ENCODE measurements at regions not wholly inside any gene's neighbourhood (a gene's known extent, or its start where the extent isn't known, plus 50 kb on each side); places are given as distances from the start of the nearest gene placed in this dataset.

- Mint-ChIP-seq H3K4me1 (peaks cover 8% of the 10 kb centered on the region), H3K27me3 (ENCODE audit: insufficient read depth) (no peaks in the 10 kb centered on the region), H3K27ac (no peak overlapping the region), H3K9me3 (no peaks in the 10 kb centered on the region), H3K4me3 (no peak overlapping the region), H3K36me3 (ENCODE audit: low read depth) (no peaks in the 10 kb centered on the region)
- Histone ChIP-seq H3K4me1 (ENCODE audit: control insufficient read depth, insufficient read depth, low read length) (no peaks in the 10 kb centered on the region), H3K9me3 (ENCODE audit: control insufficient read depth, low read length) (peaks cover under 1% of the 10 kb centered on the region), H3K27me3 (ENCODE audit: control insufficient read depth, insufficient read depth, low read length, poor library complexity, severe bottlenecking) (no peaks in the 10 kb centered on the region), H3K27ac (ENCODE audit: low read depth, low read length) (no peak overlapping the region), H3K36me3 (ENCODE audit: control insufficient read depth, insufficient read depth, low read length) (no peaks in the 10 kb centered on the region), H3K9ac (ENCODE audit: extremely low read depth, low read length, poor library complexity, severe bottlenecking) (no peak overlapping the region), H3K4me3 (ENCODE audit: low read length) (no peak overlapping the region)
- no peak for DNase-seq
- TF ChIP-seq, protein P1, sequence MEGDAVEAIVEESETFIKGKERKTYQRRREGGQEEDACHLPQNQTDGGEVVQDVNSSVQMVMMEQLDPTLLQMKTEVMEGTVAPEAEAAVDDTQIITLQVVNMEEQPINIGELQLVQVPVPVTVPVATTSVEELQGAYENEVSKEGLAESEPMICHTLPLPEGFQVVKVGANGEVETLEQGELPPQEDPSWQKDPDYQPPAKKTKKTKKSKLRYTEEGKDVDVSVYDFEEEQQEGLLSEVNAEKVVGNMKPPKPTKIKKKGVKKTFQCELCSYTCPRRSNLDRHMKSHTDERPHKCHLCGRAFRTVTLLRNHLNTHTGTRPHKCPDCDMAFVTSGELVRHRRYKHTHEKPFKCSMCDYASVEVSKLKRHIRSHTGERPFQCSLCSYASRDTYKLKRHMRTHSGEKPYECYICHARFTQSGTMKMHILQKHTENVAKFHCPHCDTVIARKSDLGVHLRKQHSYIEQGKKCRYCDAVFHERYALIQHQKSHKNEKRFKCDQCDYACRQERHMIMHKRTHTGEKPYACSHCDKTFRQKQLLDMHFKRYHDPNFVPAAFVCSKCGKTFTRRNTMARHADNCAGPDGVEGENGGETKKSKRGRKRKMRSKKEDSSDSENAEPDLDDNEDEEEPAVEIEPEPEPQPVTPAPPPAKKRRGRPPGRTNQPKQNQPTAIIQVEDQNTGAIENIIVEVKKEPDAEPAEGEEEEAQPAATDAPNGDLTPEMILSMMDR (conservative IDR thresholded peaks at IDR 0.05): no peak
- WGBS, 2 experiments (ENCODE audit: insufficient coverage in 1 of 2, insufficient read length in 1 of 2): 88 to 93% methylated on average over 3 to 4 of the region's 4 CpGs
Observed at GRCh38 chr21:27154451-27155129, 187.7 kb upstream of the ADAMTS5 start.

DNA sequence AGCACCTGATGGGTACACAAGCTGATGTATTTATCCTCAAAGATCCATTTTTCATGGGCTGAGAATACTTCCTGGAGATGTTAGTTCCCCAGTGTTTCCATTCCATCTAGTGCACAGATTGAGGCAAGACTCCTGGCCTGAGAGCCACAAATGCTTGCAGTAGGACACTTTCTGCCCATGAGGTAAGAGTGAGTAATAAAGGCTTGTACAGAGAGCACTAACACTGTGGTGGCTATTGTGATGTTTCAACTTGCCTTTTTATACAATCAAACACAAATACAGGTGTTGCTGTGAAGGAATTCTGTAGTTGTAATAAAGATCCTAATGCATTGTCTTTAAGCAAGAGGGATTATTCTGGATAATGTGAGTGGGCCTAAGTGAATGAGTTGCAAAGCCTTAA lies 186.1 kb upstream of the ADAMTS5 start:
- Mint-ChIP-seq H3K4me1 (no peaks in the 10 kb centered on the region), H3K27me3 (ENCODE audit: insufficient read depth) (no peaks in the 10 kb centered on the region), H3K36me3 (ENCODE audit: low read depth) (peaks cover under 1% of the 10 kb centered on the region), H3K27ac (no peak overlapping the region), H3K4me3 (no peak overlapping the region), H3K9me3 (peaks cover 9% of the 10 kb centered on the region)
- Histone ChIP-seq H3K27me3 (ENCODE audit: control insufficient read depth, insufficient read depth, low read length, poor library complexity, severe bottlenecking) (no peaks in the 10 kb centered on the region), H3K9me3 (ENCODE audit: control insufficient read depth, low read length) (no peaks in the 10 kb centered on the region), H3K27ac (ENCODE audit: low read depth, low read length) (no peak overlapping the region), H3K36me3 (ENCODE audit: control insufficient read depth, insufficient read depth, low read length) (no peaks in the 10 kb centered on the region), H3K4me1 (ENCODE audit: control insufficient read depth, insufficient read depth, low read length) (no peaks in the 10 kb centered on the region), H3K4me3 (ENCODE audit: low read length) (no peak overlapping the region), H3K9ac (ENCODE audit: extremely low read depth, low read length, poor library complexity, severe bottlenecking) (no peak overlapping the region)
- no peak for DNase-seq
- TF ChIP-seq, protein P1 (conservative IDR thresholded peaks at IDR 0.05): no peak

- 88 to 92% methylated on average over 1 to 2 of the region's 2 CpGs for WGBS, 2 experiments (ENCODE audit: insufficient coverage in 1 of 2, insufficient read length in 1 of 2)
- H3K9me3 Mint-ChIP-seq: peaks cover 11% of the 10 kb centered on the region
- peaks cover 2% of the 10 kb centered on the region for H3K36me3 Mint-ChIP-seq (ENCODE audit: low read depth)
- H3K4me1 Mint-ChIP-seq: no peaks in the 10 kb centered on the region
- no peaks in the 10 kb centered on the region for H3K27me3 Mint-ChIP-seq (ENCODE audit: insufficient read depth)
- Histone ChIP-seq H3K9me3 (ENCODE audit: control insufficient read depth, low read length) (no peaks in the 10 kb centered on the region), H3K36me3 (ENCODE audit: control insufficient read depth, insufficient read depth, low read length) (no peaks in the 10 kb centered on the region), H3K4me3 (ENCODE audit: low read length) (no peak overlapping the region), H3K4me1 (ENCODE audit: control insufficient read depth, insufficient read depth, low read length) (no peaks in the 10 kb centered on the region), H3K9ac (ENCODE audit: extremely low read depth, low read length, poor library complexity, severe bottlenecking) (no peak overlapping the region), H3K27ac (ENCODE audit: low read depth, low read length) (no peak overlapping the region), H3K27me3 (ENCODE audit: control insufficient read depth, insufficient read depth, low read length, poor library complexity, severe bottlenecking) (no peaks in the 10 kb centered on the region)
- no peak overlapping the region for H3K4me3 Mint-ChIP-seq
- H3K27ac Mint-ChIP-seq: no peak overlapping the region
- TF ChIP-seq, protein P1 (conservative IDR thresholded peaks at IDR 0.05): no peak
- no peak for DNase-seq
Observed at GRCh38 chr21:27149034-27149433, 182.1 kb upstream of the ADAMTS5 start.

Measured in endodermal cell (in vitro differentiated cells).